ENCODE measurements at regions not wholly inside any gene's neighbourhood (a gene's known extent, or its start where the extent isn't known, plus 50 kb on each side); places are given as distances from the start of the nearest gene placed in this dataset.

DNA sequence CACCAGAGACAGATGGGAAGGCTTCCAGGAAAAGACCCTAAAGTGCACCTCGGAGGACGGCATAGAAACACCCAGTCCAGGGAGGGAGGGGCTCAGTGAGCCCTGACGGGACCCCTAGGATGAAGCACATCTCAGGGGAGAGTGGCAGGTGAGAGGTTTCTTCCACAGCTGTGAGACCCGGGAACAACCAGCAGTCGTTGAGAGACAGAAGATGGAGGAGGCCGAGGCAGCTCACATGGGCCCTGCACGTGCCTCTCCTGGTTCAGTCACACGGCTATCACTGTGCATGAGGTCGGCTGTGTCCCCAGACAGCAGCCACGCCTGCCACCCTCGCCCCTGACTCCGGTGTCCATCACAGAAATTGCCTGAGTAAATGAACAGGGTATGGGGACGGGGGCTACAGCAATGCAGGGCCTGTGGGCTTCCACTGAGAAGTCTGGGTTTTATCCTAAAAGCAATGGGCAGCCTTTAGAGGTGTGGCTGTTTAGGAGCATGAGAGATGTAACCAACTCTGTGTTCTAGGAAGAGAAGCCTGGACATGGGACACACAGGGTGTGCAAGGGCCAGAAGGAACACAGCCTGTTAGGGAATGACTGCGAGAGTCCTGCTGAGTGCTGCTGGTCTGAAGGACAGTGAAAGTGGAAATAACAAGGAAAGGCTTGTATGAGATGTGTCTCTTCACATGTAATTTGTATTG lies 102.0 kb downstream of the TMEM18 start:
- DNase-seq (ENCODE audit: low read depth), result no peak

DNA sequence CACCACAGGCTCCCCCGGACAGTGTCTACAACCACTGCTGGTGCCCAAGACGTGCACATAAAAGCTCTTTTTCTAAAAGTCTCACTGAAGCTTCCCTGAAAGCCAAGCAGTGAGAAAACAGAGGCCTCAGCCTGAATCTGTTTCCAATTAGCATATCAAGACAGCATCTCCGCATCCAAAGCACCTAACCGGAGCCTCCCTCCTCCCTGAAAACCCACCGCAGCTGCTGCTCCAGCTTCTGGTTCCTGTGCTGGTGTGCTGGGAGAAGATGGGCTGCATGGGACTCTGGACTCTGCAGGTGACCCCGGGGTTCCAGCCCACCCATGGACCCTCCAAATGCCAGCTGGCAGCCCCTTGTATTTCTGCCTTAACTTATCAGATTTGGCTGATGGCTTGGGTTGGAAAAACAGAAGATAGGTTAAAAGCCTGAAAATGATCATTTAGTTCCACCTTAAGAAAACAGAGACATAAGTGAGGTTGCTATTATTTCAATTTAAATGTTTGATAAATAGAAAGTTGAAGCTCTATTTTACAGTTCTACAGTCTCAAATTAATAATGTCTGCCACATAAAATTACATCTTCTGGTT lies 103.3 kb downstream of the TMEM18 start:
- no peak for DNase-seq (ENCODE audit: low read depth)

DNA sequence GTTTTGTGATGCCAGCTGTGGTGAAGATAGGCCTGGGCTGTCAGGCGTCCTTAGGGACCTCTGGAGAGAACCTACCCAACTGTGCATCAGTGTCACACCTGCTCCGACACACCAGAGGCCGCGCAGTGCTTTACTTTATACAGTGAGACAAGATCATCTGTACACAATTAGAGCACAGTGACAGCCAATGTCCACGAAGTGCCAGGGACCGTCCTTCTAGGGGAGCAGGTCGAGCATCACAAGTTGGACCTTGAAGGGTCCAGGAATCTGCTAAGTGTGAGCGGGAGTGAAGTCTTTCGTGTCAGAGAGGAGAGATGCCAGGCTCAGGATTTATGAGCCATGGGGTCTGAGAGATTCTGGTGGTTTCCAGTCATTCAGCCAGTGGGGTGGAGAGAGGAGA lies 104.2 kb downstream of the TMEM18 start:
- no peak for DNase-seq (ENCODE audit: low read depth)

DNA sequence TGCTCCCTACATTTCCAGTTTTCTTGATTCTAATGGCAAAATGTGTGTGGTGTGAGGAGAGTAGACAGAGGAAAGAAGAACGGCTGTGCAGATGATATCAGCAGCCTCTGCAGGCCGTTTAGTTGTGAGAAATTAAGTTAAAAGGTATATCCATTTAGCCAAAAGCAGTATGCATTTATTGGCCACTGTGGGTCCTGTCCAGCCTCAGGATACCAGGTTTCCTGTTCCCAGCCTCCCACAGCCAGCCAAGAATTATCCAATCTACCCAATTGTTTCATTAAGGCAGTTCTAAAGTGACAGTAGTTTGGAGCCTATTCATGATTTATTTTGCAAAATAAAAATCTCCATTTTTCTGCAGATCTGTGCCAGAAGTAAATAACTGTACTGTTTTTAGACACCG lies 107.5 kb downstream of the TMEM18 start:
- DNase-seq (ENCODE audit: low read depth), result no peak

DNA sequence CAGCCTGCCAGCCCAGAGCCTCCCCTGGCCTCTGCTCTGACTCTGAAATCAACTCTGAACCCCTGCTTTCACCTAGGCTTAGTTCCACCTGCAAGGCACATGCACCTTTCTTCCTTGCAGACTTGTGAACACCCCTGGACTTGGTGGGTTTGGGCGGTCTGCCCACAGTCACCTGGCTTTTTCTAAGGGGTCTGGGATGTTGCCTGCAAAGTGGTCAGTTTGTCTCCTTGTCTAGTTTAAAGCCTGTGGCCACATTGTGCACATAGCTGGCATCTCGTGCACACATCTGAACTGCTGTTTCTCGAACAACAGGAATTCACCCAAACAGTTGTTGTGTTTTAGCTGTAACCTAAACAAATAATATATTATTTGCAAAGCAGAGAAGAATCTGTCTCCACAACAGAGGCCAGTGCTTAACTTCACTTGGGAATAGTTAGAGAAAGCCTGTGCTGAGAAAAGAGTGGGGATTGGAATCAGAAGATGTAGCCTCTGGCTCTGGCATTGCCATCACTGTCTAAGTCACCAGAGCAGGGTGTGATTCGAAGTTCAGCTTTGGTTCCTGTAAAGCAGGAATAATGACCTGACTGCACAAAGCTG lies 108.5 kb downstream of the TMEM18 start:
- DNase-seq (ENCODE audit: low read depth), result no peak

DNA sequence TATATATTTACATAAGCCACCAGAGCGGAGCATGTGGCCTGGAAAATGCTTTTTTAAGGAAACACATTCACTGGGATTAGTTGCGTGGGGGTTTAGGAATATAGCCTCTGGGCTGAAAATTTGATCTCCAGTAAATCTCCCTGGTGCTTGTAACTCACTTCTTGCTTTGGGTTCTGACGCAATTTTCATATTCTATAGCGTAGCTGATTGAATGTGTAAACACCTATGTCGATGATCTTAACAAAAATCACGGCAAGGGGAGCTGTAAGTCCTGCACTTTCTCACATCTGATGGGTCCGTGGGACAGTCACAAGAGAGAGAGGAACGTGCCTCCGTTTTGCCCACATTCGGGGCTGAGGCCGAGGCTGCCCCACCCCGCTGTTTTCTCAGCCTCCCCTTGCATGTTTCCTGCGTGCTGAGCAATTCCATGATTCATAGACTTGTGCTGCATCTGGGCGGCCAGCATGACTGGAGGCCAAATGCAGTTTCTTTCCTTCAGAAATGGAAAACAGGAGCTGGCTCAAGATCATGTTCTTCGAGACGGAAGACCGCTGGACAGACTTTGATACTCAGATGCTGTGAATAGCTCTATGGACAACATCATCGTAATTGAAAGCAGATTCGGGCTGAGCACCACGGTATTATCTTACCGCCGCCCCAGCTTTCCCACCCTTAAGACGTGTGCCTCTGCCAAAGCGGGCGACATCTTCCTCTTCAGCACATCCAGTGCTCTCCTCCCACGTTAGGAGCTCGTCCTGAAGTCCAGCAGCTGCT lies 109.2 kb downstream of the TMEM18 start:
- peak; percentile 62 for DNase-seq (ENCODE audit: low read depth)

DNA sequence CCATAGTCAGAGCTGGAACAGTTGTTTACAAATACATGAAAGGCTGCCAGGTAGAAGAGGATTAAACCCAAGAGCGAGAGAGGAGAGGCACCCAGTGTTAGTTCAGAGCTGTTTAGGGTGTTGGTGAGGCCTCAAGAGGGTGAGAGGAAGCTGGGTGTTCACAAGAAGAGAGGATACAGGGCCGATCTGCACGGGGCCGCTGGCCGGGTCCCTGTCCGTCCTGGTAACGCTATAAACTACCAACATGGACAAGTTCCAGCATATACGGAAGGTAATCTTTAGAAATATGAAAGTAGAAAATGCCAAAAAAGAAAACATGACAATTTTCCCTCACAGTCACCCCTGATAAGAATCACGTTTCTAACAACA lies 109.7 kb downstream of the TMEM18 start:
- no peak for DNase-seq (ENCODE audit: low read depth)

DNA sequence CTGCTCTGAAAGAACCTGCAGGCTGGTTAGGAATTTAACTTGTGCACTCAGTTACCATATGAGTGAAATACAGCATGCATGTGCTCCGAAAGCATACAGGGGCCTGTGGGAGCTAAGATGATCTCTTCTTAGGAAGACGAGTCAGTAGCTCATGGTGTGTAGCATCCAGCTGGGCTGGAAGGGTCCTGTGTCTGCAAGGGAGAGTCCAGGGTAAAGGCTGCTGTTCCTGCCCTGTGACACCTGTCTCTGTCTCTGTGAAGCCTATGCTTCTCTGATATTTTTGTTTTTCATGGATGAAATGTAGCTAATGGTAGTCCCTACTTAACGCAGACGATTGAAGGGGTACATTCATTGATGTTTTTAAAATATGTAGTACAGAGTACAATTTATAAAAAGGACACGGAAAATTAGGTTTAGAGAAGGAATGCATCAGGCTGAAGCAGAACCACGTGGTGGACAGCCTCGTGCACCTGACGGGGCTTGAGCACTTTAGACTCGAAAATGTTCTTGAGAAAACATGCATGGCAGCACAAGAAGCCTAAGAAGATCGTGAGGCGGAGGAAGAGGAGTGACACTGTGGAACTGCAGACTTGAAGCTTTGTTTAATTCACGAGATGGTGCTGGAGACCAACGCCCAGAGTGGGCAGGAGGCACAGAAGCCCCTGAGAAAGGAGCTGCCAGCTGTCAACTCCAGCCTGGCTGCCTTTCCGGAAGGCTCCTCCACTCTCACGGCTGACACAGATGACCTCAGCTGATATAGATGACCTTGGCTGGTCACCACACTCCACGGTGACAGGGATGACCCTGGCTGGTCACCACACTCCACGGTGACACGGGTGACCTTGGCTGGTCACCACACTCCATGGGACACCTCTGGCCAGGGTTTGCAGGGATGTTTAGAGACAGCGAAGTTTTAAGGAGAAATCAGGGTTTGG lies 110.6 kb downstream of the TMEM18 start:
- no peak for DNase-seq (ENCODE audit: low read depth)

DNA sequence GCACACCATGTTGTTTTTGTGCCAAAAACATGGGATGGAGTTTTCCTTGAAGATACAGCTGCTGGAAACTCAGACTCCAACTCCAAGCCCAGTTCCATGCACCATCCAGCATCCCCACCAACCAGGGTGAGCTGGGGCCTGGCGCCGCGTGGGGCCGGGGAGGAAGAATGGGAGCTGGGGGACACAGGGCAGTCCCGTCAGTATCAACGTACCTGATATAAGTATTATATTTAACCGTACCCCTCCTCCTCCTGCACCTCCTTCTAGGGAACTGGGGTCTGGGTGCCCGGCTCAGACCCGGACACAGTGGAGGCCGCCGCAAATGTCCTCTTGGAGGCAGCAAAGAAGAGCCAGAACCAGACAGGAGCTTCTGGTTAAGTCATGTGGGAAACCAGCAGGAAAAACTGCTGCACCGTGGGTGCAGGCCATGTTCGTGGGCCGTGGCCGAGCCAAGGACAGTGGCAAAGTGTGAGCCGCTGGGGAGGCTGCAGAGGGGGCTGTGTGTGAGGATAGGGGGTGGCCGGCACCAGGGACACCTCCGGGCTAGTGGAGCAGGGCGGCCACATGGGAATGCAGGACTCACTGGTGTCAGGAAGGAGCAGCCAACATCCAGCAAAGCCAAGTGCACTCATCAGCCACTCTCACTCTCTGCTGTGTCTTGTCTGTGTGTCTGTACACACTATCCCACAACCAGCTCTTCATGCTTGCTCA lies 112.6 kb downstream of the TMEM18 start:
- no peak for DNase-seq (ENCODE audit: low read depth)

DNA sequence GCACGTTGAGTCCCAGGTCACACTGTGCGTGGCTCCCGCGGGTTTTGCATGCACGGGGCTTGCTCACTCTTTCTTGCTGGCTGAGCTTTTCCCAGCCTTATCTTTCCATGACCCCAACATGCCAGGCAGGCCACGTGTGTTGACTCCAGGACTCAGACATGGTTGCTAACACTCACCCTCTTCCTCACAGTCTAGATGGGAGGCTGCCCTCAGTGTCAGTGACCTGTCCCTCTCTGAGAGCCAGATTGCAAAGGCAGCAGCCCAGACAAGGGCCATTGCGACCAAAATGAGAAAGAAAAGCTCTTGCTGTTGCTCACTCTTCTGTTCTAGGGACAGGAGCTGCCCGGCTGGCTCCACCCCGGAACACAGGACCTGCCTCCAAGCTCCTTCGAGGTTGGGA lies 113.7 kb downstream of the TMEM18 start:
- DNase-seq (ENCODE audit: low read depth), result no peak

DNA sequence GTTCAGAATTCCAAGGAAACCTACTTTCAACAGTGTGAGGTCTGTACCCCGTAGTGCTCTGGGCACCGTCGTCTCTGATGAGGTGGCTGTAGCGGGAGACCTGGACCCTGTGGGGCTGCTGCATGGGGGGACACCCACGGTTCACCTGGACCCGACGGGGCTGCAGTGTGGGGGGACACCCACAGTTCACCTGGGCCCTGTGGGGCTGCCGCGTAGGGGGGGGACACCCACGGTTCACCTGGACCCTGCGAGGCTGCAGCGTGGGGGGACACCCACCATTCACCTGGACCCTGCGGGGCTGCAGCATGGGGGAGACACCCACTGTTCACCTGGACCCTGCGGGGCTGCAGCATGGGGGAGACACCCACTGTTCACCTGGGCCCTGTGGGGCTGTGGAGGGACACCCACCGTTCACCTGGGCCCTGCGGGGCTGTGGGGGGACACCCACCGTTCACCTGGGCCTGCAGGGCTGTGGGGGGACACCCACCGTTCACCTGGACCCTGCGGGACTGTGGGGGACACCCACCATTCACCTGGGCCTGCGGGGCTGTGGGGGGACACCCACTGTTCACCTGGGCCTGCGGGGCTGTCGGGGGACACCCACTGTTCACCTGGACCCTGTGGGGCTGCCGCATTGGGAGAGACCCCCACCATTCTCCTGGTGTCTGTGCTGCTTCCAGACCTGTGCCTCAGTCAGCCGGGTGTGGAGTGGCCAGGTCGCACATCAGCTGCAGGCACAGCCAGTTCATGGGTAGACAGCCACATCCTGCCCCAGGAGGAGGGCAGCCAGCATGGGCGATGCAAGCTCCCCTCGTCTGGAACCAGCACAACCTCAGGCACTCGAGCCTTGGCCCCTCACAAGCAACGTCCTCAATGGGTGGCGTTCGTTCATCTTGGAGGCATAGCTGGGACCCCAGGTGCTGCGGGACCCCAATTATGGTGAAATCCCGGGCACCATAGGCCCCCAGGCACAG lies 114.5 kb downstream of the TMEM18 start:
- no peak for DNase-seq (ENCODE audit: low read depth)

DNA sequence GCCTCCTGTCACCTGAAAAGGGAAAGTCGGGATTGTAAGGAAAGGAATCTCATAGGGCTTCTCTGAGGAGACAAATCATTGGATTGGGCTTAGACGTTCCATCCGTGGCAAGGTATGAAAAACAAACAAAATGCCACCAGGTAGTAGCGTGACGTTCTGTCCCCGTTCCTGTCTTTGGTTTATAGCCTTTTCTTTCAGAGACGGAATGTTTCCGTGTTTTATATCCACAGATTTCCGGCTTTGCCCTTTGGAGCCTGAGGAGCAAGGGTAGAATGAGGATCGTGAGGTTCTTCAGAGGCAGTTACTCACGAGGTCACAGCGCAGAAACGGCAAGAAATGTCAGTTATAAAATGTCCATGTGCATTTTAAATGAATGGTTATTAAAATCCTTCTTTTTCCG lies 118.3 kb downstream of the TMEM18 start:
- DNase-seq (ENCODE audit: low read depth), result no peak

DNA sequence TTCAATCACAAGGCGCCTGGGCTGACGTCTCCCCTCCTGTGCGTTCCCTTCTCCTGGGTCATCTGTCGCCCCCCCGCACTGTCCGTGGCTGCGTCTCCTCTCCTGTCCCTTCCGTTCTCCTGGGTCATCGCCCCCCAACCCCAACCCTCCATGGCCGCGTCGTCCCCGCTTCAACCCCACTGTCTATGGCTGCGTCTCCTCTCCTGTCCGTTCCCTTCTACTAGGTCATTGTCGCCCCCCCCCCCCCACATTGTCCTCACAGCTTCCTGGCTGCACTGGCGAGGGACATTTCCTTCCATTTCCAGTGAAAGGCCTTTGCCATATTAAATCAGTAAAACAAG lies 118.9 kb downstream of the TMEM18 start:
- no peak for DNase-seq (ENCODE audit: low read depth)

DNA sequence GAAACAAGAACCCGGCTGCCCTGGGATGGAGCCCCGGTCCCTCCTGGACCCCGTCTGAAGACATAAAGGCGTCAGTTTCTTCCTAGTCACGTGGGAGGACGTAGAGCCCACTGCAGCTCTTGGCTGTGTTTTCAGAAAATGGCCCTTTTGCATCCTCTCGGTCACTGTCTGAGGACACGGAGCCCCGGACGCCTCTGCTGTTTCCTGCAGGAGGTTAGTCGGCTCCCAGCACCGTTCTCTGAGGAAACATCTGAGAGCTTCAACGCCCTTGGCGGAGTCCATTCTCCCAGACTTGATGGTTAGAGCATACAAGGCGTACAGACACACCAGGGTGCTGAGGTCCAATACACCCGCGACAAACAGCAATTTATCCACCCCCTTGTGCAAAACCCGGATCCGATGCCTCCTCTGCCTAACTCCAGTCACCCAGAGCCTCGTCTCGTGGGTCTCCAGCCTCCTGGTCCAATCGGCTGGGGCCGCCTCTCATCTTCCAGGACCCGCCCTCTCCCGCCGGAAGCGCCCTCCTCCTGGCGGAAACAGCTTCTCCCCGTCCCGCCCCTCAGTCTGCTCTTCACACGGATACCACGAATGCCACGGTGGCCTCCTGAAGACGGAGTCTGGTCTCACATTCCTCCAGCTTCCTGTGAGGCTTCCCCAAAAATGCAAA lies 119.4 kb downstream of the TMEM18 start:
- no peak for DNase-seq (ENCODE audit: low read depth)

DNA sequence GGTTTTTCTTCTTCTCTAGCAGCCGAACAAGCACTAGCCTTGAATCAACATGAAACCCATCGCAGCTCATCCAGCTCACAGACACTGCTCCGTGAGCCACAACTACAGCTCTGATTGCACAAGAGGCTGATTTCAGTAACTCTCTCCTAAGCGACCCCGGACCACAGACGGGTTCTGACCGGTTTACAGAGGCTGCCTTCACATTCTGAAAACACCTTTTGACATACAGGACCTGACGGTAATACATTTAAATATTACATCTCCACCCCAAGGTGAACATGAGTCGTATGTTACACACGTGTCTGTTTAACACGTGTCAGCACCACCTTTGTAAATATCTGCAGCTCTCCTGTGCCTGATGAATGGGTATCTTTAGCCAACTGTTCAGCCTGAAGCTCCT lies 120.7 kb downstream of the TMEM18 start:
- DNase-seq (ENCODE audit: low read depth), result no peak

DNA sequence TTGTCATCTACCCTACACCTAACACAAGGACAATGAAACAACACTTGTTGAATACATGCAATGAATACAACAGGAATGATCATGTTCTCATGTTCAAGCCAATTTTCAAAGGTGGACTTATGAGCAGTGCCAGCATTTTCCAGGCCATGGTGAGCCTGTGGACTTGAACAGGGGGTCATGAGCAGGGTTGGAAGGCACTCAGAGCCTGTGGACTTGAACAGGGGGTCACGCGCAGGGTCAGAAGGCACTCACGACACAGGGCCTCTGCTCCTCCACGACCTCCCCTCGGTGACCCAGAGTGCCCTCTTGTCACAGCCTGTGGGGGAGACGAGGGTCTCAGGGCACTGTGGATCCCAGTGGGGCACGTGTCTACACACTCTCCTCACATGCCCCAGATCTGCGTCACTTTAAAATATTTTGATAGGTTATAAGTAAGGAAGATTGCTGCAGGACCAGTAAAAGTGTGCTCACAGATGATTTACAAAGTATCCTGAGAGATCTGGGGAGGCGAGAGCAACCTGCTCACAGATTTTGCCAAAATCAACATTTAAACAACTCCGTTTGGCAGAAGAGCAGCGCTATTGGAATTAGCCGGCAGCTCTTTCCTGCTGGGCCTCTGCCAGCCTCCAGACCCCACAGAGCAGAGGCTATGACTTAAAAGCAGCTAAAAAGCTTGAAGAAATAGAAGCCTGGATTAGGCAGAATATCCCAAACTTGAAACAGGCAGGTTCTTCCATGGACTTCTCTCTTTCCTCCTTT lies 121.9 kb downstream of the TMEM18 start:
- DNase-seq (ENCODE audit: low read depth), result no peak

DNA sequence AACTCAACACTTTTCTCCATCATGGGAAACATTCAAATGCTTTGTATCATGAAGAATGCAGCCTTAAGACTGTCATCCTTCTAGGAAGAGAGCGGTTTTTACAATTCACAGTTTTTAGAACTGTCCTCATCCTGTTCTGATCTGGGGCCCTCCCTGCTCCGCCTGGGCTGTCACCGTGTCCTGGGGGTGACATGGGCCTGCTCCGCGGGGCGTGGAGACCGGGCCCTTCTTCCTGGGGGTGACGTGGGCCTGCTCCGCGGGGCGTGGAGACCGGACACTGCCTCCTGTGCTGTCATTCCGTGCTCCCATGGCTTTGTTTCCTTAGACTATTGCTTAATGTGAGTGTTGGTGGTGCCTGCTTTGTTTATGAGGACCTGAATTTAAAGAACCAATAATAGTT lies 122.8 kb downstream of the TMEM18 start:
- DNase-seq (ENCODE audit: low read depth), result no peak

DNA sequence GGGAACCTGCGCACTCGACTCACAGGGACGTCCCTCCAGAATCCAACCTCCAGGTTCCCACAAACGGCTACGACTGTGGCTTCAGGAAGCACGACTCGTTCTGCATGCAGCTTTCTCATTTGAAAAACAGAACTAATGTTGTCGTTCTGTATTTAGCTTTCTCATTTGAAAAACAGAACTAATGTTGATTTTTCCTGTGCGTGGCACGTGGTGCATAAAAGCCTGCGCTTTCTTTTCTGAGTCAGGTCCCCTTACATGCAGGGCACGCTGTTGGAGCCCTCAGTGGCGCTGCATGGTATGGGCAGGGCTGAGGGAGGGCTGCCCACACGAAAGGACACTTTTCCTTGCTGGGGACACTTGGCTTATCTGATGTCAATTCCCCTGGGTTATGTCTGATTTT lies 124.3 kb downstream of the TMEM18 start:
- no peak for DNase-seq (ENCODE audit: low read depth)

DNA sequence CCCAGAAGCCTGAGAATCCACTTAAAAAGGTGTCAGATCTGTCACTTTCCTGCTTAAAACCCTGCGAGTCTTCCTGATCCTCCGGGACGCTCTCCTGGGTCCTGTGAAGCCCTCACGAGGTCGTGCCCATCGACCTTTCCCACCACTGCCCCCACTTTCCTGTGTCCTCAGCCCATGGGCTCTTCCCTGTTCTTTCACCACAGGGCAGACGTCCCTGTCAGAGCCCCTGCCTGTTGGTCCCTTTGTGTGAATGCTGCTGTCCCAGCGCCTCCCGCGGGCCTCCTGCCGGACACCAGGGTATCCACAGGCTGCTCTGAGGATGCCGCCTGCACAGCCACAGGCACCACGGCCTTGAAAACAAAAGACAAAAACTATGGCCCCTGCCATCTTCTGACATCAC lies 125.6 kb downstream of the TMEM18 start:
- DNase-seq (ENCODE audit: low read depth), result no peak

All from M059J (cell line).